ENCODE measurements at regions not wholly inside any gene's neighbourhood (a gene's known extent, or its start where the extent isn't known, plus 50 kb on each side); places are given as distances from the start of the nearest gene placed in this dataset.

DNA sequence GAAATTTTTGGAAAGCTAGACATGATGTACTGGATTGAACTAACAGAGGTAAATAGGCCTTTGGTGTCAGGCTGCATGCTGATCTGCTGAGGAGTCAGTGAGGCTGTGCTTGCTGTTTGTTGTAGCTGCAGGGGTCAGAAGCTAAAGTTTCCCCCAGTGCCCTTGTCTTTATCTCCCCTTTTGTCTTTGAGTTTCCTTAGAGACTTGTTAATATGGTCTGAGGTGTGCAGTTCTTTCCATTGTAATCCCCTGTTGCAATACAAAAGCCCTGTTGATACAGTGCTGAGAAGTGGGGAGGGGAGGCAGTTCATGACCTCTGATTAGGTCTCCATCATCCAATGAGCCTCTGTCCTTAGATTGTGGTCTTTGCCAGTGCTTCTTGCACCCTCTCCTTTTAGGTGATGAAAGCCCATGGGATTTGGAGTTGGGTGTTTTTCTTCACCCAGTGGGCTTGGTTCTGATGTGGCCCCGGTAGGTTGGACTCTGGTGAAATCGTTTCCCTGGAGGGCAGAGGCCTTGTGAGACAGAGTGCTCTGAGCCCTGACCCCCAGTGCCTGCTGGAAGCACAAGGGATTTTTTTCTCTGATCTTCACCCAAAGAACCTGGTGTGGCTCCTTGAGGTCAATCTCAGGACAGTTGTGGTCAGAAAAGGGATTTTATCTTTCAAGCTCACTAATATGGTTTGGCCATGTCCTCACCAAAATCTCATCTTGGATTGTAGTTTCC lies 163.1 kb downstream of the TMEM18 start:
- Histone ChIP-seq H3K27me3 (ENCODE audit: insufficient read depth in 3 of 3, low read length in 2 of 3) (no peaks in the 10 kb centered on the region), H3K9me3 (no peaks in the 10 kb centered on the region), H3K4me1 (no peaks in the 10 kb centered on the region), H3K27ac (no peak overlapping the region), H3K36me3 (ENCODE audit: insufficient read depth in 1 of 2, low read depth in 1 of 2) (no peaks in the 10 kb centered on the region), H3K4me3 (no peak overlapping the region)
- 72 to 85% (median 80%) methylated on average over 2 of the region's 2 CpGs for WGBS, 3 donors
- intact Hi-C loops (cut with DNase I) = no loop called here
- DNase-seq (no peak), ATAC-seq (no peak)
- no peak for TF ChIP-seq CTCF (IDR thresholded peaks at IDR 0.05)

DNA sequence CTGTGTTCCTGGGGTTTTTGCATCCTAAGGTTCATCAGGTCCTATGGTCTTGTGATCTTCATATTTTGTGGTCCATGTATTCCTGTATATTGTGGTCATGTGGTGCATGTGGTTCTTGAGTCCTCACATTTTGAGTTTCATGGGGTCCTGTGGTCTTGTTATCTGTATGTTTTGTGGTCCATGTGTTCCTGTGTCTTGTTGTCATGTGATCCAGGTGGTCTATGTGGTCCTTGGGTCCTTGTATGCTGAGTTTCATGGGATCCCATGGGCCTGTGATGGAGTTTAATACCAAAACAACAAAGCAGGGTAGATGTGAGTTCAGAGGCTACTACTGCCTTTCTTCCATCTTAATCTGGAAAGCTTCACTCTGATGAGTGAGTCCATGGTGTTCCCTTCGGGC lies 166.4 kb downstream of the TMEM18 start:
- no peak for DNase-seq
- H3K4me1 ChIP-seq = no peaks in the 10 kb centered on the region
- H3K4me3 ChIP-seq = no peak overlapping the region
- H3K36me3 ChIP-seq (ENCODE audit: insufficient read depth in 1 of 2, low read depth in 1 of 2) = no peaks in the 10 kb centered on the region
- intact Hi-C loops (cut with DNase I) = no loop called here
- TF ChIP-seq CTCF (IDR thresholded peaks at IDR 0.05) = no peak
- no peaks in the 10 kb centered on the region for H3K9me3 ChIP-seq
- no peak overlapping the region for H3K27ac ChIP-seq
- peaks cover 0 to 2% (median 0%) of the 10 kb centered on the region in 3 donors for H3K27me3 ChIP-seq (ENCODE audit: insufficient read depth in 3 of 3, low read length in 2 of 3)
- no peak for ATAC-seq
- 54 to 80% (median 68%) methylated on average over 1 of the region's 1 CpG for WGBS, 3 donors

- peaks cover 0 to 2% (median 0%) of the 10 kb centered on the region in 3 donors for H3K27me3 ChIP-seq (ENCODE audit: insufficient read depth in 3 of 3, low read length in 2 of 3)
- H3K9me3 ChIP-seq = no peaks in the 10 kb centered on the region
- no peaks in the 10 kb centered on the region for H3K4me1 ChIP-seq
- TF ChIP-seq CTCF (IDR thresholded peaks at IDR 0.05) = no peak
- H3K36me3 ChIP-seq (ENCODE audit: insufficient read depth in 1 of 2, low read depth in 1 of 2) = no peaks in the 10 kb centered on the region
- H3K4me3 ChIP-seq = no peak overlapping the region
- no peak overlapping the region for H3K27ac ChIP-seq
- intact Hi-C loops (cut with DNase I) = no loop called here
- ATAC-seq (no peak), DNase-seq (no peak)
- 75 to 88% (median 80%) methylated on average over 4 of the region's 4 CpGs for WGBS, 3 donors
Measured at GRCh38 chr2:509888-510287, 167.3 kb downstream of the TMEM18 start.

DNA sequence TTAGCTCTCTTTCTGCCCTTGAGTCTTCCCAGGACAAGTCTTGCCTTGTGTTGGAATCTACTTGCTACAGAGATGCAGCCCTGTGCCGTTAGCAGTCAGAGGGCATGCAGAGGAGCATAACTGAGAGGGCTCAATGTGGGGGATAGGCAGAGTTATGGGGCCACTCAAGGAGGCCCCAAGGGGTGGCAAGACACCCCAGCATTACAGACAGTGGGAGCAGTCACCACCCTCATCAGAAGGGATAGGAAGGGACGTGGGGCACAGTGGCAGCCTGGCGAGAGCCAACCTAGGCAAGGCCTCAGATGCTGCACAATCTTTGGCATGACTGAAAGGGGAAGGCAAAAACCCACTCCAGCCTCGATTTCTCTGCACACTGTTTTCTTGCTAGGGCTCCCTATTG lies 169.1 kb downstream of the TMEM18 start:
- intact Hi-C loops (cut with DNase I) = no loop called here
- ATAC-seq (no peak), DNase-seq (no peak)
- 72 to 82% (median 73%) methylated on average over 4 of the region's 4 CpGs for WGBS, 3 donors
- no peak overlapping the region for H3K4me3 ChIP-seq
- H3K36me3 ChIP-seq (ENCODE audit: insufficient read depth in 1 of 2, low read depth in 1 of 2) = no peaks in the 10 kb centered on the region
- no peak for TF ChIP-seq CTCF (IDR thresholded peaks at IDR 0.05)
- no peak overlapping the region for H3K27ac ChIP-seq
- no peaks in the 10 kb centered on the region for H3K9me3 ChIP-seq
- peaks cover 0 to 2% (median 0%) of the 10 kb centered on the region in 3 donors for H3K27me3 ChIP-seq (ENCODE audit: insufficient read depth in 3 of 3, low read length in 2 of 3)
- no peaks in the 10 kb centered on the region for H3K4me1 ChIP-seq

DNA sequence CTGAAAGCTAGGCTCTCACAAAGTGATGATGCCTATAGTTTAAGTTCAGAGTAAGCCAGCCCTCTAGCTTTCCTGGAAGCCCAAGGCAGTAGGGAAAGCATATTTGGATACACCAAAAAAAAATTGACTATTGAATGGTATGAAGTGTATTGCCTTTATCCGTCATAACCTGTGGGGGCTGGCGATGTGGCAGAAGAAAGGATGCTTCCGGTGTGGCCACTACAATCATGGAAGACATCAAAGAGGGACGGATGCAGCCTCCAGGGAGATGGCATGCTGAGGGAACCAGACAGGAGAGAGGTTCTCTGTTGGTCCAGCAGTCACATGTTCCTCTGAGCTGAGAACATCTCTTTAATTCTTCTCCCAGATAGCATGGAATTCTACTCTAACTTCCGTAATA lies 170.3 kb downstream of the TMEM18 start:
- WGBS, 3 donors = 85 to 90% (median 85%) methylated on average over 5 of the region's 5 CpGs
- H3K9me3 ChIP-seq = no peaks in the 10 kb centered on the region
- ATAC-seq (no peak), DNase-seq (no peak)
- no peak overlapping the region for H3K4me3 ChIP-seq
- intact Hi-C loops (cut with DNase I) = no loop called here
- no peaks in the 10 kb centered on the region for H3K4me1 ChIP-seq
- H3K27me3 ChIP-seq (ENCODE audit: insufficient read depth in 3 of 3, low read length in 2 of 3) = peaks cover 0 to 2% (median 0%) of the 10 kb centered on the region in 3 donors
- H3K36me3 ChIP-seq (ENCODE audit: insufficient read depth in 1 of 2, low read depth in 1 of 2) = no peaks in the 10 kb centered on the region
- no peak for TF ChIP-seq CTCF (IDR thresholded peaks at IDR 0.05)
- H3K27ac ChIP-seq = no peak overlapping the region
